B cell (primary cell): ENCODE measurements at regions not wholly inside any gene's neighbourhood (a gene's known extent, or its start where the extent isn't known, plus 50 kb on each side); places are given as distances from the start of the nearest gene placed in this dataset.
"Not testable (repeated sequence)": the region's sequence is repeated elsewhere in the genome, so short reads cannot be mapped to it uniquely, and the experiment has no call there.

Experiments used
- EZH2 ChIP-seq: IDR thresholded peaks from 2 replicates; pipeline ENCODE4 v1.6.1; 2012; ENCODE audit warnings: borderline replicate concordance, low read depth, mild to moderate bottlenecking, moderate library complexity, low read length; ENCODE audit not compliant: insufficient read depth, poor library complexity, severe bottlenecking
- TF ChIP-seq, protein P1 (sequence below): fragments of 200-600 bp; IDR thresholded peaks from one replicate; pipeline ENCODE4 v1.8.0; 2022; ENCODE audit warnings: antibody characterized with exemption, mild to moderate bottlenecking

GRCh38 chr15:24437735-24438134, 237.8 kb upstream of the NPAP1 start:
- TF ChIP-seq, protein P1, sequence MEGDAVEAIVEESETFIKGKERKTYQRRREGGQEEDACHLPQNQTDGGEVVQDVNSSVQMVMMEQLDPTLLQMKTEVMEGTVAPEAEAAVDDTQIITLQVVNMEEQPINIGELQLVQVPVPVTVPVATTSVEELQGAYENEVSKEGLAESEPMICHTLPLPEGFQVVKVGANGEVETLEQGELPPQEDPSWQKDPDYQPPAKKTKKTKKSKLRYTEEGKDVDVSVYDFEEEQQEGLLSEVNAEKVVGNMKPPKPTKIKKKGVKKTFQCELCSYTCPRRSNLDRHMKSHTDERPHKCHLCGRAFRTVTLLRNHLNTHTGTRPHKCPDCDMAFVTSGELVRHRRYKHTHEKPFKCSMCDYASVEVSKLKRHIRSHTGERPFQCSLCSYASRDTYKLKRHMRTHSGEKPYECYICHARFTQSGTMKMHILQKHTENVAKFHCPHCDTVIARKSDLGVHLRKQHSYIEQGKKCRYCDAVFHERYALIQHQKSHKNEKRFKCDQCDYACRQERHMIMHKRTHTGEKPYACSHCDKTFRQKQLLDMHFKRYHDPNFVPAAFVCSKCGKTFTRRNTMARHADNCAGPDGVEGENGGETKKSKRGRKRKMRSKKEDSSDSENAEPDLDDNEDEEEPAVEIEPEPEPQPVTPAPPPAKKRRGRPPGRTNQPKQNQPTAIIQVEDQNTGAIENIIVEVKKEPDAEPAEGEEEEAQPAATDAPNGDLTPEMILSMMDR = not testable (repeated sequence)
- TF ChIP-seq EZH2 = not testable (repeated sequence)
